Sigmoid colon (tissue), 6 donors: ENCODE measurements at regions not wholly inside any gene's neighbourhood (a gene's known extent, or its start where the extent isn't known, plus 50 kb on each side); places are given as distances from the start of the nearest gene placed in this dataset.

Source experiments
- DNase-seq: peaks from one replicate; pipeline ENCODE4 v3.0.0-alpha.2; 2019
- H3K27ac ChIP-seq, 4 donors: fragments of 200-600 bp; sonication (generic); one replicate each; pipeline ENCODE4 v1.5.1; 2016 to 2019; ENCODE audit warnings: mild to moderate bottlenecking in 1 of 4
- H3K27me3 ChIP-seq, 3 donors: fragments of 200-600 bp; sonication (generic); one replicate each; pipeline ENCODE4 v1.5.1; 2019; ENCODE audit warnings: mild to moderate bottlenecking in 1 of 3
- H3K36me3 ChIP-seq, 4 donors: fragments of 200-600 bp; sonication (generic); one replicate each; pipeline ENCODE4 v1.5.1; 2016 to 2019
- H3K4me1 ChIP-seq, 4 donors: fragments of 200-600 bp; sonication (generic); one replicate each; pipeline ENCODE4 v1.5.1; 2017 to 2019
- H3K4me3 ChIP-seq, 4 donors: fragments of 200-600 bp; sonication (generic); one replicate each; pipeline ENCODE4 v1.5.1; 2017 to 2019; ENCODE audit warnings: mild to moderate bottlenecking in 2 of 4, moderate library complexity in 1 of 4
- H3K9me3 ChIP-seq, 4 donors: fragments of 200-600 bp in 3 of 4; sonication (generic) in 3 of 4; one replicate each; pipeline versions ENCODE4 v1.5.1 to v1.6.1; 2013 to 2019
- EP300 ChIP-seq, 4 donors: sonication (generic); formaldehyde crosslinking; IDR thresholded peaks; one replicate each; pipeline ENCODE4 v1.6.1; 2017; ENCODE audit warnings: antibody characterized with exemption in 4 of 4
- POLR2A ChIP-seq, 2 donors: fragments of 450-650 bp; IDR thresholded peaks; one replicate each; pipeline ENCODE4 v1.6.1; 2016; ENCODE audit warnings: antibody characterized with exemption in 2 of 2, mild to moderate bottlenecking in 2 of 2, moderate library complexity in 2 of 2
- POLR2AphosphoS5 ChIP-seq, 4 donors: sonication (generic); formaldehyde crosslinking; IDR thresholded peaks; one replicate each; pipeline ENCODE4 v1.6.1; 2017; ENCODE audit warnings: antibody characterized with exemption in 4 of 4
- WGBS, 2 donors: extraction: QIAGEN DNeasy Blood & Tissue Kit; methylation state at CpG; one replicate each; pipeline ENCODE4 v1.1.7; 2013; 5-methylcytosine and 5-hydroxymethylcytosine counted together
- intact Hi-C: fragments of 100-400 bp; cut with DNase I; formaldehyde crosslinking; loops from one replicate; pipeline ENCODE4 v1.15.1; 2023
- TF ChIP-seq, protein P1 (sequence below), 4 experiments: fragments of 450-650 bp in 3 of 4; fragments of 200-600 bp in 1 of 4; IDR thresholded peaks; one replicate each; pipeline ENCODE4 v1.5.1; 2016 to 2019; ENCODE audit warnings: antibody characterized with exemption in 4 of 4, mild to moderate bottlenecking in 3 of 4, moderate library complexity in 2 of 4
- donor health status: healthy with polysubstance abuse.
- donor health status: healthy.

GRCh38 chr16:16989368-16989767 is 481.4 kb downstream of the XYLT1 start:
- 84 to 87% methylated on average over 4 of the region's 4 CpGs for whole genome bisulfite sequencing, 2 donors
- peaks cover 0 to 4% (median 0%) of the 10 kb centered on the region in 3 donors for H3K27me3 ChIP-seq
- no peaks in the 10 kb centered on the region for H3K9me3 ChIP-seq
- H3K4me1 ChIP-seq = no peaks in the 10 kb centered on the region
- intact Hi-C loops = no loop called here
- H3K27ac ChIP-seq = no peak overlapping the region
- TF ChIP-seq, protein P1, sequence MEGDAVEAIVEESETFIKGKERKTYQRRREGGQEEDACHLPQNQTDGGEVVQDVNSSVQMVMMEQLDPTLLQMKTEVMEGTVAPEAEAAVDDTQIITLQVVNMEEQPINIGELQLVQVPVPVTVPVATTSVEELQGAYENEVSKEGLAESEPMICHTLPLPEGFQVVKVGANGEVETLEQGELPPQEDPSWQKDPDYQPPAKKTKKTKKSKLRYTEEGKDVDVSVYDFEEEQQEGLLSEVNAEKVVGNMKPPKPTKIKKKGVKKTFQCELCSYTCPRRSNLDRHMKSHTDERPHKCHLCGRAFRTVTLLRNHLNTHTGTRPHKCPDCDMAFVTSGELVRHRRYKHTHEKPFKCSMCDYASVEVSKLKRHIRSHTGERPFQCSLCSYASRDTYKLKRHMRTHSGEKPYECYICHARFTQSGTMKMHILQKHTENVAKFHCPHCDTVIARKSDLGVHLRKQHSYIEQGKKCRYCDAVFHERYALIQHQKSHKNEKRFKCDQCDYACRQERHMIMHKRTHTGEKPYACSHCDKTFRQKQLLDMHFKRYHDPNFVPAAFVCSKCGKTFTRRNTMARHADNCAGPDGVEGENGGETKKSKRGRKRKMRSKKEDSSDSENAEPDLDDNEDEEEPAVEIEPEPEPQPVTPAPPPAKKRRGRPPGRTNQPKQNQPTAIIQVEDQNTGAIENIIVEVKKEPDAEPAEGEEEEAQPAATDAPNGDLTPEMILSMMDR (IDR thresholded peaks at IDR 0.05) = no peak
- TF ChIP-seq POLR2AphosphoS5 (IDR thresholded peaks at IDR 0.05) = no peak
- no peak for TF ChIP-seq POLR2A (IDR thresholded peaks at IDR 0.05)
- TF ChIP-seq EP300 (IDR thresholded peaks at IDR 0.05) = no peak
- no peaks in the 10 kb centered on the region for H3K36me3 ChIP-seq
- no peak overlapping the region for H3K4me3 ChIP-seq
- DNase-seq = no peak

- WGBS, 2 donors = 94% methylated on average over 4 of the region's 4 CpGs
- H3K27ac ChIP-seq = no peak overlapping the region
- no peaks in the 10 kb centered on the region for H3K36me3 ChIP-seq
- no peaks in the 10 kb centered on the region for H3K4me1 ChIP-seq
- H3K4me3 ChIP-seq = no peak overlapping the region
- H3K27me3 ChIP-seq = peaks cover 0 to 4% (median 0%) of the 10 kb centered on the region in 3 donors
- intact Hi-C loops = no loop called here
- TF ChIP-seq POLR2A (IDR thresholded peaks at IDR 0.05) = no peak
- TF ChIP-seq POLR2AphosphoS5 (IDR thresholded peaks at IDR 0.05) = no peak
- TF ChIP-seq, protein P1 (IDR thresholded peaks at IDR 0.05) = no peak
- TF ChIP-seq EP300 (IDR thresholded peaks at IDR 0.05) = no peak
- DNase-seq = no peak
- H3K9me3 ChIP-seq = no peaks in the 10 kb centered on the region
These were observed 479.0 kb downstream of the XYLT1 start for GRCh38 chr16:16991711-16992110.

GRCh38 chr16:16992975-16993765 is 477.6 kb downstream of the XYLT1 start:
- Histone ChIP-seq H3K9me3 (no peaks in the 10 kb centered on the region), H3K27ac (no peak overlapping the region), H3K36me3 (no peaks in the 10 kb centered on the region), H3K4me1 (no peaks in the 10 kb centered on the region), H3K27me3 (no peaks in the 10 kb centered on the region), H3K4me3 (no peak overlapping the region)
- 38 to 72% methylated on average over 13 of the region's 13 CpGs for whole genome bisulfite sequencing, 2 donors
- no peak for DNase-seq
- intact Hi-C loops = no loop called here
- TF ChIP-seq, protein P1 (IDR thresholded peaks at IDR 0.05) = no peak
- no peak for TF ChIP-seq POLR2A (IDR thresholded peaks at IDR 0.05)
- TF ChIP-seq EP300 (IDR thresholded peaks at IDR 0.05) = no peak
- no peak for TF ChIP-seq POLR2AphosphoS5 (IDR thresholded peaks at IDR 0.05)

DNA sequence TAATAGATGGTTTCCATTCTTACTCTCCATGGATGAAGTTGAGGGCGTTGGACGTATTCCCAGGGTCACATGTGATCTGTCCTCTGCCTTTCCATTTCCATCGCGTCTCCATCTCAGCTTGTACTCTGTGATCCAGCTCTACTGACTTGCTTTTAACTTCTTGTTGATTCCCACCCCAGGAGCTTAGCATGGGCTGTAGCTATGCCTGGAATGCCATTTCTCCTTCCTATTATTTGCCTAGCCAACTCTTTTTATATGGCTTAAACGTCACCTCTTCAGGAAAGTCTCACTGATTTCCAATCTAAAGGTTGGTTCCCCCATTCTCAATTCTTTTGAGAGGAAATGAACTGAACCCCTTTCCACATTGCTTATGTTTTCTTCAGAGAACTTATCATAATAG is 475.9 kb downstream of the XYLT1 start:
- no peak for DNase-seq
- no peak overlapping the region for H3K4me3 ChIP-seq
- intact Hi-C loops = no loop called here
- H3K4me1 ChIP-seq = no peaks in the 10 kb centered on the region
- H3K9me3 ChIP-seq = no peaks in the 10 kb centered on the region
- 85 to 91% methylated on average over 5 of the region's 5 CpGs for WGBS, 2 donors
- H3K36me3 ChIP-seq = no peaks in the 10 kb centered on the region
- H3K27me3 ChIP-seq = no peaks in the 10 kb centered on the region
- no peak for TF ChIP-seq POLR2A (IDR thresholded peaks at IDR 0.05)
- H3K27ac ChIP-seq = no peak overlapping the region

DNA sequence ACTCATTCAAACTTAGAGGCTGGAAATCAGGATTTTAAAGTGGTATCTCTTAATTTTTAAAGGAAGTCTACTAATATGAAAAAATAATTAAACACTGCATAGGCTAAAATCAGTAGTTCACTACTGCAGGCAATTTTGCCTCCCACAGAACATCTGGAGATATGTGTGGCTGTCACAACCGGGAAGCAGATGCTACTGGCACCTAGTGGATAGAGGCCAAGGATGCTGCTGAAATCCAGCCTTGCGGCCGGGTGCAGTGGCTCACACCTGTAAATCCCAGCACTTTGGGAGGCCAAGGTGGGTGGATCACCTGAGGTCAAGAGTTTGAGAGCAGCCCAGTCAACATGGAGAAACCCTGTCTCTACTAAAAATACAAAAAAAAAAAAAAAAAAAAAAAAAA is 473.9 kb downstream of the XYLT1 start:
- Histone ChIP-seq H3K36me3 (no peaks in the 10 kb centered on the region), H3K27me3 (no peaks in the 10 kb centered on the region), H3K27ac (no peak overlapping the region), H3K9me3 (no peaks in the 10 kb centered on the region), H3K4me1 (no peaks in the 10 kb centered on the region), H3K4me3 (no peak overlapping the region)
- intact Hi-C loops = no loop called here
- DNase-seq = no peak
- 71 to 75% methylated on average over 3 of the region's 3 CpGs for WGBS, 2 donors
- no peak for TF ChIP-seq POLR2A (IDR thresholded peaks at IDR 0.05)

- no peak for DNase-seq
- Histone ChIP-seq H3K4me3 (no peak overlapping the region), H3K36me3 (no peaks in the 10 kb centered on the region), H3K4me1 (no peaks in the 10 kb centered on the region), H3K9me3 (no peaks in the 10 kb centered on the region), H3K27ac (no peak overlapping the region), H3K27me3 (no peaks in the 10 kb centered on the region)
- TF ChIP-seq POLR2A (IDR thresholded peaks at IDR 0.05) (no peak), EP300 (IDR thresholded peaks at IDR 0.05) (no peak)
- intact Hi-C loops = no loop called here
- 88 to 93% methylated on average over 6 of the region's 6 CpGs for WGBS, 2 donors
These were observed 473.4 kb downstream of the XYLT1 start for GRCh38 chr16:16997349-16997748.
